ENCODE measurements at regions not wholly inside any gene's neighbourhood (a gene's known extent, or its start where the extent isn't known, plus 50 kb on each side); places are given as distances from the start of the nearest gene placed in this dataset.
"Not testable (repeated sequence)": the region's sequence is repeated elsewhere in the genome, so short reads cannot be mapped to it uniquely, and the experiment has no call there.

GRCh38 chr3:194951629-194951920 is 265.9 kb downstream of the FAM43A start:
- TF ChIP-seq CTCF (IDR thresholded peaks at IDR 0.05); EZH2 (IDR thresholded peaks at IDR 0.05; ENCODE audit: borderline replicate concordance, insufficient read depth, low read depth, low read length, poor library complexity, severe bottlenecking): not testable (repeated sequence)

All from B cell (primary cell).